ENCODE measurements at regions not wholly inside any gene's neighbourhood (a gene's known extent, or its start where the extent isn't known, plus 50 kb on each side); places are given as distances from the start of the nearest gene placed in this dataset.

DNA sequence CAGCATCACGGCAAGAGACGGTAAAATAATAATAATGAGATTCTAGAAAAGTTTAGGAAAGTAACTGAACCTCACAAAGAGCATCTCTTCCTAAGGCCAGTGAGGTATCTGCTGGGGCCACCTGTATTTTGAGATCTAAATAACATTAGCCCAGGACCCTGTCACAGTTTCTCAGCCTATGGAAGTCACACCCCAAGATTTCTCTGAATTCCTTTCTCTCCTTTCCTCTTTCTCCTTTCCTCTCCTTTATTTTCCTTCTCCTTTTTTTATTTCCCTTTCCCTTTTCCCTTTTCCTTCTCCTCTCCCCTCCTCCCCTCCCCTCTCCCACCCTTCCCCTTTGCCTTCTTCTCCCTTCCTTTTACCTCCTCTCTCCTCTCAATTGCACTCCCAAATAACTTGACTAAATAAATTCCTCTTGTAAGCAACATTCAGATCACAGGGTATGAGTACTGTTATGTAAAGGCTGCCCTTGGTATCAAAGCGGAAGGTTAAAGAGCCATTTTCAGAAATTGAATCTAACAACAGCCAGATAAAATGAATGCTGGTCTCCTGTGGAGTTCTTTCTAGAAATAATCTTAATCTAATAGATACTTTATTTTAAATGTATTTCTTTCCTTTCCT, 506.2 kb downstream of the EPM2A start:
- DNase-seq, result no peak

DNA sequence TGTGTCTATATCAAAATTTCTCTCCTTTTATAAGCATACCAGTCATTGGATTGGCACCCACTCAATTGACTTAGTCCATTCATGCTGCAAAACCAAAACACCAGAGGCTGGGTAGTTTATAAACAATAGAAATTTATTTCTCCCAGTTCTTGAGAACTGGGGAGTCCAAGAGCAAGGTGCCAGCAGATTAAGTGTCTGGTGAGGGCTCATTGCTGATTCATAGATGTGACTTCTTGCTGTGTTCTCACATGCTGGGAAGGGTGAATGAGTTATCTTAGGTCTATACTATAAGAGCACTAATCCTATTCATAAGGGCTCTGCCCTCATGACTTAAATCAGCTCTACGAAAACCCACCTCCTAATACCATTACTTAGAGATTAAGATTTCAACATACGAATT, 501.4 kb downstream of the EPM2A start:
- DNase-seq, result no peak

GRCh38 chr6:145235207-145235606, 500.1 kb downstream of the EPM2A start:
- DNase-seq, result no peak

DNA sequence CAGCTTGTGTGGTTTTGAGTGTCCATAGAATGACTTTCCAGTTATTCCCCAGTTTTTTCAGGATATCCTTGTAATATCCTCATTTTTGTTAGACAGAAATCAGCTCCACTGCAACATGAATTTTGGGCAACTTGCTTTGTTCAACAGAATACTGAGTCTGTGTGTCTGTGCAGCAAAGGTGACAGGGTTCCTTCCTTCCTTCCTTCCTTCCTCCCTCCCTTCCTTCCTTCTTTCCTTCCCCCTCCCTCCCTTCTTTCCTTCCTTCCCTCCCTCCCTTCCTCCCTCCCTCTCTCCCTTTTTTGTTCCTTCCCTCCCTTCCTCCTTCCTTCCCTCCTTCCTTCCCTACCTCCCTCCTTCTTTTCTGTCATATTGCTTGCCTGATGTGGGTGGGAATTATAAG, 496.5 kb downstream of the EPM2A start:
- no peak for DNase-seq

DNA sequence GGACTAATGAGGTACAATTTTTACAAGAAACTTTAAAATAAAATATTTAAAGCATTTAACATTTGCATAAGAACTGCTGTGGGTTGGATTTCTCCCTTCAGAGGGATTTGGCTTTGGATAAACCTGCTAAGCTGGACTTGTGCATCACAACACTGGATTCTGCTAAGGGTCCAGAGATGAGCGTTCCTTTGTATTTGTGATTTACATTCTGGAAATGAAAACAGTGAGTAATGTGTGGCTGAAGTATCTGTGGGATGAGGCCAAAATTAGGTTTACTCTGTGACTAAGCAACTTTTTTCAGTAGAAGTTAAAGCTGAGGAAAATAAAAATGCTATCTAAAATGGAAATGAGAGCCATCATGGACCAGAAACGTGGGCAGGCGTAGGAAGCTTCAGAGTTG, 494.3 kb downstream of the EPM2A start:
- DNase-seq, result no peak

GRCh38 chr6:145241721-145242120, 493.6 kb downstream of the EPM2A start:
- no peak for DNase-seq

DNA sequence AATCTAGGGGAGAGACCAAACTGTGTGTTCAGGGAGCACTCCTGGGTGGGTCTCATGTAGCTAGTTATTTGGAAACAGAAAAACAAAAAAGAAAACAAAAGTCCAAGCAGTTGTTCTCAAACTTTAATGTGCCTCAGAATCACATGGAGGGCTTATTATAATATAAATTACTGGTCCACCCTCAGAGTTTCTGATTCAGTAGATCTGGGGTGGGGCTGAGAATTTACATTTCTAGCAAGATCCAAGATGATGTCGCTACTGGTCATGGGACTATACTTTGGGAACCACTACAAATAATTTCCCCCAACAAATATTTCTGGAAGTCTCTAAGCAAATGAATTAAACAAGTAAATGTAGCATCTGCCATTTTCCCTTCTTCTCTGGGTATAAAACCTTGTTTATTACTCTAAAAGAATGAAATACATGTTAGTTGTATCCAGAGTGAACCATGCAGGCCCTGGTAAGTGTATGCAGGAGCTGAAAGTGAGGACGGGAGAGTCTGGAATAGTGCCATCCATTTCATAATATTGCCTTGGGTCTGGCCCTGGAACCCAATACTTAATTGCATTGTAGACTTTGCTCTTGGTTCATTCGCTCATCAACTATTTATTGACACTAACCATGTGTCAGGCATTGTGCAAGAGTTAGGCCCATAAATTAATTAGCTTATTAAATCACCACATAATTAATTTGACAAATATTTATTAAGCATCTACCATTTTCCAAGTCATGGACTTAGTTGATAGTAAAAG, 490.8 kb downstream of the EPM2A start:
- DNase-seq, result no peak

- no peak for DNase-seq
Measured at GRCh38 chr6:145245119-145245518, 490.2 kb downstream of the EPM2A start.

DNA sequence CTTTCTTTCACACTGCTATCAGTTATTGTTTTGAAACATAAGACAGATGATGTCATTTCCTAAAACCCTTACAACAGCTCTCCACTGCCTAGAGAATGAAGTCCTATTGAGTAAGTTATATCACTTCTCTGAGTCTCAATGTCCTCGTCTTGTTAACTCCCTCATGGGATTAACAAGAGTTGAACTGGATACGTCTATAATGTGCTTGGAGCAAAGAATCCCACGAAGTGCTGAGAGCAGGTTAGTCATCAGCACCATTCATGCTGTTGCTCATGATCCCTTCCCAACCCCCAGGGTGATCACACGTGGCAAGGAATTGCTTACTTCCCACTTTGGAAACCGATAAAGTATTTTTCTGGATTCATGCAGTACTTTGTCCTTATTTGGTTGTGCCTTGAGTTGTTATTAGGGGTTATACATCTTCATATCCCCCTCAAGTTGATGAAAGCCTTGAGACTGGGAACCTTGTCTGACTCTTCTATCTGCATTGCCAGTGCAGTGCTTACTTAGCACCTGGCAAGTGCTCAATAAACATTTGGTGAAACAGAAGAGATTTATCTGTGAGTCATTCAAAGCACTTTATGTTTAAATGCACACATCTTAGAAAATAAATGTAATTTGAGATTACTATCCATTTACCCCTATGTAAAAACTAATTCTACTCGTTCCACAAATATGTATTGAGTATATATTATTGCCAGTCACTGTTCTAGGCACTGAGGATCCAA, 487.5 kb downstream of the EPM2A start:
- DNase-seq, result no peak

DNA sequence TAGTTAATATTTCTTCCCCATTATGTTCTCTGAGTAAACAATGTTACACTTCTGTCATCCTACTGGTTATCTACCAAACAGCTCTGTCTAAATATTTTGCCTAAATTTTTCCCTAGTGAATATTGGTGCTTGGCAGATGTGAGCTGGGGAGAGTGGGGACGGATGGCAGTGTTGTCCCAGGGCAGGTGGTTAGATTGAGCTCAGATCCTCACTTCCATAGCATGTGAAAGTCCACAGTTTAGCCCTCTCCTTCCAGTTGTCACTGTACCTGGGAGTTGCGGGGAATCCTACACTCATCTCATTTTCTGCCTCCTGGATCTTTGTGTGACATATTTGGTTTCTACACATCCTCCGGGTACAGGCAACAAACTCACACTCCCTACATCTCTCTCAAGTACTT, 484.9 kb downstream of the EPM2A start:
- DNase-seq, result no peak

- DNase-seq, result no peak
Measured at GRCh38 chr6:145252737-145253136, 482.6 kb downstream of the EPM2A start.

DNA sequence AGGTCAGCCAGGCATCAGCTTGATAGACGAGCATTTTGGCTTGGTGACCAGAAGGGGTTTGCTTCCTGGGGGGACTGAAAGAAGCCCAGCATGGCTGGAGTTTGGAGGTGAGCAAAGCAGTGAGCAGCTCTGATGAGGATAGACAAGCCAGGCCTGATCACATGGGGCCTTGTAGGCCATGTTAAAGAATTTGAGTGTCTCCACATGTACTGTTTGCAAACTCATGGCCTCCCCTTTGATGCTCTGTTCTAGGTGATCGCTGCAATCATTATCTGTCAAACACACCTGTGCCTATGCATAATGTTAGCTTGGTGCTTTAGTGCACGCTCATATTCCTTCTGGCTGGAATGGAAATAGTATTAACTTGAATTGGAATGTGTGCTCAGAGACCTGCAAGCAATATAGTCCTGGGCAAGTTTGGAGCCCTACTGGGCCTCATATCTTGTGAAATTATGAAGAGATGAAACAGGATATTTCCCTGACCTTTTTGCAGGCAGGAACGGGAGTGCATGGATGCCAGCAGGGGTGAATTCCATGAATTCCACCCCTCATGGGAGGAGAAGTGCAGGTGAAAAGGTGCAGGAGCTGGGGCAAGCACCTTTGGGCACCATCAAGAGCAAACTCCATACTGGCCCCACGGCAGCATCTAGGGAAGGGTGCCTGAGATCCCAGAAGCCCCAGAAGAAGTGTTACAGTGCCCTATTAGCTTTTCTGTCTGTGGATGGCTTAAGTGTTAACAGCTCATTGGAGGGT, 480.5 kb downstream of the EPM2A start:
- no peak for DNase-seq

DNA sequence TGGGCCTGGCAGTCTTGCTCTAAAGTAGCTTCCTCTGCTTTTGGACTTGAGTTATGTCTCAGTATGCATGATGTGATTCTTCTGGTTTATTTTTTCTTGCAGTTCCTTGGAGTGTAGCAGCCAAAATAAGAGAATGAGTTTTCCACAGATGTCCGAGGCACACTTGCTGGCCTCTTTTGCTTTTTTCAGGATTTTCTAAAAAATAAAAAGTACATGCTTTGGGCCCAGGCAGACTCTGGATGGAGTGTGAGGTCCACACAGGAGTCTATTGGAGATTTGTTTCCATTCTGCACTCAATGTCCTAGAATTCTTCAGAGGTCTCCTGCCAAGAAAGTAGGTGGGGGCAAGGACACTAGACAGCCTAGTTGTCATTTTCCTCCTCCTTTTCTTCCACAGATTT, 477.6 kb downstream of the EPM2A start:
- no peak for DNase-seq

GRCh38 chr6:145258122-145258521, 477.2 kb downstream of the EPM2A start:
- no peak for DNase-seq

GRCh38 chr6:145260484-145261175, 474.7 kb downstream of the EPM2A start:
- no peak for DNase-seq

DNA sequence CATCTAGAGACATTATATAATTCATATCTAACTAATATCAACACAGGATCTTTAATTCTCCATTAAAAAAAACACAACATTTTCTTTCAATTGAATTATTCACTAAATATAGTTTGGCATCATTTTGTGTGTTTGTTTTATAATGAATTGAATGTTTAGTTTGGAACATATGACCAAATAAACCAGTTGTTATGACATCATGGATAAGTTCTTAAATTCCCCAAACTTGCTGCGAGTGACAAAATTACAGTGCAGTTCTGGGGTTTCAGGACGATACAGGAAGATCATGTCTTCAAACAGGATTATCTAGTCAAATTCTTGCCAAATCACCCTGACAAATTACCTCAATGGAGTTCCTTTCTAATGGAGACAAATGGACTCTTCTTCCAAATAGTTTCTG, 473.6 kb downstream of the EPM2A start:
- DNase-seq, result no peak

DNA sequence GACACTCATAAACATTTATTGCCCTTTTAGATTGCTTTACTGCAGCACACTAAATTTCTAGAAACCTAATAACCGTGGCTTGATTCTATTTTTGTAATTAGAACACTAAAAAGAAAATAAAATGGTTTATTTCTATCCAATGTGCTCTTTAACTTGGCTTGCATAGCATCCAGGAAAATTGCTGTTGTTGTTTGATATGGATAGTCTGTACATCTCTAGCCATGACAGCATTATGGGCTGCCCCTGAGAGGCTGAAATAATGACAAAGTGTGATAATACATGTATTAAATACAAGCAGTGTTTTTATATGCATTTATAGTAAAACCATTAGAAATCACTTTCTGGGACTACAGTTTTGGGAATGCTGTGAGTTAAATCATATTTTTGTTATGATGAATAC, 472.5 kb downstream of the EPM2A start:
- no peak for DNase-seq

GRCh38 chr6:145263778-145264211, 471.5 kb downstream of the EPM2A start:
- DNase-seq, result no peak

- DNase-seq, result no peak
Measured at GRCh38 chr6:145266432-145267075, 468.8 kb downstream of the EPM2A start.

DNA sequence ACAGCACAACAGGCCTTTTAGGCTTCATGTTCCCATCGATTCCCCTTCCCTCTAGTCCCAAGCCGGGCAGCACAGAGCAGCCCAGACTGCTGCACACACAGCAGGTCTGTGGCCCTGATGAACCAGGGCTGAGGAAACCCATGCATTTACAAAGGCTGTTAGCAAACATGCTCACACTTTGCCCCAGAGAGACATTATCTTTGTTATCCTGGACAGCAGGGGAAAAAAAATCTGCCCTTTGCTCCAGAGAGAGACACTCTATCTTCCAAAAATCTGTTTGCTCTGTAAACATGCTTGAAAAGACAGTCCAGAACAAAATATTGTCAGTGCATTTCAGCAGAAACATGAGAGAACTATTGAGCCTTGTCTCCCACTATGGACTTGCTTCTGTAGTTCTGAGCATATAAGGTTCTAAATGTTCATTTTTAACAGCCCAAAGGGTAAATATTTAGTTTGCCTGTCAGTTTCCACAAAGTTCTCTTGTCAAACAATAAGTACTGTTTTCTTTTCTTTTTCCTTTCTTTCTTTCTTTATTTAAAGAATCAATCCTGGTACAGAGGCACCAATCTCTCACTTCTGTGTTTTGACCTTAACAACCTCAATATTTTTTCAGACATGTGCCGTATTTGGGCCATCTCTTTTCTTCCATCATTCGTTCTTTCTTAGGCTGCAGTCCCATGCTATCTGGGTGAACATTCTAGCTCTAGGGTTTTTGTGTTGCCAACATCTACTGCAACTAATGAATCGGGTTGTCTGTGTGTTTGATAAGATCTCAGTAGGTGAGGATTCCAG, 468.0 kb downstream of the EPM2A start:
- no peak for DNase-seq

DNA sequence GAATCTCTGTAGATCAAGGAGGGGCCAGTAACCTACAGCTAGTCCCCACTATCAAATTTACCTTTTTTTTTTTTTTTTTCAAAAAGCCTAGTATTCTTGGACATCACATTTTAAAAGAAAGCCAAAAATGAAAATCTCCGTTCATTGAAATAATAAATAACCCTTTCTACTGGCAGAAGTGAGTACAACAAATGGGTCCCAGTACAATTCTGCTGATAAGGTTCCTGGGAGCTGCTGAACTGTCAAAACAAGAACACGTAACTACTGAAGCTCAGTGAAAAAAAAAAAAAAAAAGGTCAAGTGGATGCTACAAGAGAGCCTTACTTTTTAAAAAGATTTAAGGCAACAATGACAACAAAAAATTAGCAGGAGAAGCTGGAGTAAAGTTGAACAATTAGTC, 464.9 kb downstream of the EPM2A start:
- no peak for DNase-seq
